Keratinocyte (primary cell): ENCODE measurements at regions not wholly inside any gene's neighbourhood (a gene's known extent, or its start where the extent isn't known, plus 50 kb on each side); places are given as distances from the start of the nearest gene placed in this dataset.

Source experiments
- DNase-seq: peaks from one replicate; pipeline ENCODE4 v3.0.0-alpha.2; 2011; ENCODE audit warnings: low read depth, missing footprints, low spot score
- FAIRE-seq: peaks from 2 replicates; lab custom pipeline; 2011; peaks lifted over from hg19 to GRCh38; lab: Jason Lieb, UNC
- H2AFZ ChIP-seq: 2 replicates; pipeline ENCODE4 v1.6.0; 2012; ENCODE audit warnings: low read length, control low read depth, inconsistent platforms; ENCODE audit not compliant: control insufficient read depth
- H3K27ac ChIP-seq: 2 replicates; pipeline ENCODE4 v1.5.1; 2011; ENCODE audit warnings: low read length; ENCODE audit not compliant: control insufficient read depth, insufficient read depth
- H3K27me3 ChIP-seq: 3 replicates; pipeline ENCODE4 v1.6.0; 2011; ENCODE audit warnings: low read length; ENCODE audit not compliant: control insufficient read depth, insufficient read depth; ENCODE audit errors: extremely low read depth
- H3K36me3 ChIP-seq, 2 experiments: 2 replicates in 1 of 2; 3 replicates in 1 of 2; pipeline ENCODE4 v1.5.1; 2011; ENCODE audit warnings: low read length in 2 of 2, mild to moderate bottlenecking in 1 of 2; ENCODE audit not compliant: control insufficient read depth in 2 of 2, insufficient read depth in 2 of 2; ENCODE audit errors: extremely low read depth in 1 of 2
- H3K4me1 ChIP-seq: 3 replicates; pipeline ENCODE4 v1.5.1; 2011; ENCODE audit warnings: low read length; ENCODE audit not compliant: control insufficient read depth, insufficient read depth; ENCODE audit errors: extremely low read depth
- H3K4me2 ChIP-seq: 3 replicates; pipeline ENCODE4 v1.6.0; 2011; ENCODE audit warnings: low read depth, low read length; ENCODE audit not compliant: control insufficient read depth, insufficient read depth; ENCODE audit errors: extremely low read depth
- H3K4me3 ChIP-seq, 3 experiments: fragments of 200-600 bp in 1 of 3; sonication (generic) in 1 of 3; 2 replicates in 2 of 3; 3 replicates in 1 of 3; pipeline ENCODE4 v1.5.1; 2011 to 2016; ENCODE audit warnings: low read length in 3 of 3, mild to moderate bottlenecking in 3 of 3, control low read depth in 2 of 3, inconsistent platforms in 1 of 3, low read depth in 1 of 3, mixed read lengths in 1 of 3, mixed run types in 1 of 3, moderate library complexity in 1 of 3; ENCODE audit not compliant: control insufficient read depth in 2 of 3, insufficient read depth in 2 of 3; ENCODE audit errors: extremely low read depth in 1 of 3
- H3K79me2 ChIP-seq: 2 replicates; pipeline ENCODE4 v1.6.0; 2012; ENCODE audit warnings: low read length; ENCODE audit not compliant: control insufficient read depth, insufficient read depth
- H3K9ac ChIP-seq: 3 replicates; pipeline ENCODE4 v1.6.0; 2011; ENCODE audit warnings: low read length; ENCODE audit not compliant: control insufficient read depth, insufficient read depth; ENCODE audit errors: extremely low read depth
- H3K9me1 ChIP-seq: 3 replicates; pipeline ENCODE4 v1.6.0; 2011; ENCODE audit warnings: low read length; ENCODE audit not compliant: control insufficient read depth, insufficient read depth; ENCODE audit errors: extremely low read depth
- H3K9me3 ChIP-seq: 2 replicates; pipeline ENCODE4 v1.5.1; 2012; ENCODE audit warnings: low read depth, low read length; ENCODE audit not compliant: control insufficient read depth
- H4K20me1 ChIP-seq: 3 replicates; pipeline ENCODE4 v1.6.0; 2011; ENCODE audit warnings: low read length; ENCODE audit not compliant: control insufficient read depth, insufficient read depth; ENCODE audit errors: extremely low read depth
- CTCF ChIP-seq, 3 experiments: IDR thresholded peaks in 1 of 3; conservative IDR thresholded peaks in 1 of 3; optimal IDR thresholded peaks in 1 of 3; 2 replicates in 2 of 3; 3 replicates in 1 of 3; pipeline versions ENCODE3 to v1.5.1; 2011; ENCODE audit warnings: low read length in 3 of 3, mild to moderate bottlenecking in 3 of 3, moderate library complexity in 2 of 3, control low read depth in 1 of 3, inconsistent platforms in 1 of 3; ENCODE audit not compliant: insufficient read depth in 2 of 3; ENCODE audit errors: extremely low read depth in 1 of 3
- EZH2 ChIP-seq: IDR thresholded peaks from one replicate; pipeline ENCODE4 v1.6.1; 2012; ENCODE audit warnings: inconsistent platforms, mild to moderate bottlenecking, low read length, moderate library complexity
- dilution Hi-C: fragments of 300-500 bp; cut with MboI; formaldehyde crosslinking; loops from one replicate; pipeline ENCODE4 v1.7.0; 2020; ENCODE audit warnings: low sequenced_read_pairs; ENCODE audit not compliant: extremely low pct_ligation_motif_present

GRCh38 chr1:87830432-87830978 is 501.8 kb downstream of the LMO4 start:
- Histone ChIP-seq H3K4me2 (no peak overlapping the region), H2AFZ (no peak overlapping the region), H3K9me1 (no peaks in the 10 kb centered on the region), H3K4me1 (peaks cover 9% of the 10 kb centered on the region), H3K27ac (no peak overlapping the region), H3K9ac (no peak overlapping the region), H3K27me3 (no peaks in the 10 kb centered on the region), H3K36me3 (no peaks in the 10 kb centered on the region), H3K4me3 (no peak overlapping the region), H3K9me3 (no peaks in the 10 kb centered on the region), H4K20me1 (no peaks in the 10 kb centered on the region), H3K79me2 (no peaks in the 10 kb centered on the region)
- FAIRE-seq (no peak), DNase-seq (no peak)
- no peak for TF ChIP-seq CTCF (optimal IDR thresholded peaks at IDR 0.05 in 1 of 3, IDR thresholded peaks at IDR 0.05 in 1 of 3, conservative IDR thresholded peaks at IDR 0.05 in 1 of 3; ENCODE audit: extremely low read depth in 1 of 3, insufficient read depth in 2 of 3, low read length in 3 of 3)
- dilution Hi-C loops: no loop called here

- no peaks in the 10 kb centered on the region for H4K20me1 ChIP-seq
- no peaks in the 10 kb centered on the region for H3K36me3 ChIP-seq
- no peak overlapping the region for H3K27ac ChIP-seq
- FAIRE-seq (no peak), DNase-seq (no peak)
- H3K4me2 ChIP-seq: no peak overlapping the region
- H3K4me3 ChIP-seq: no peak overlapping the region
- TF ChIP-seq CTCF (optimal IDR thresholded peaks at IDR 0.05 in 1 of 3, IDR thresholded peaks at IDR 0.05 in 1 of 3, conservative IDR thresholded peaks at IDR 0.05 in 1 of 3; ENCODE audit: extremely low read depth in 1 of 3, insufficient read depth in 2 of 3, low read length in 3 of 3) (no peak), EZH2 (no peak)
- H3K4me1 ChIP-seq: peaks cover 10% of the 10 kb centered on the region
- H3K9ac ChIP-seq: no peak overlapping the region
- H3K27me3 ChIP-seq: no peaks in the 10 kb centered on the region
- dilution Hi-C loops: no loop called here
- H3K9me3 ChIP-seq: no peaks in the 10 kb centered on the region
- no peak overlapping the region for H2AFZ ChIP-seq
- no peaks in the 10 kb centered on the region for H3K79me2 ChIP-seq
- H3K9me1 ChIP-seq: no peaks in the 10 kb centered on the region
Observed at GRCh38 chr1:87833166-87833565, 504.5 kb downstream of the LMO4 start.
